AG09319 (cell line): ENCODE measurements at regions not wholly inside any gene's neighbourhood (a gene's known extent, or its start where the extent isn't known, plus 50 kb on each side); places are given as distances from the start of the nearest gene placed in this dataset.

Experiments used
- DNase-seq: peaks from one replicate; pipeline ENCODE4 v3.0.0-alpha.2; 2010; ENCODE audit warnings: low read depth; ENCODE audit errors: extremely low read depth
- TF ChIP-seq, protein P1 (sequence below): IDR thresholded peaks from 2 replicates; pipeline ENCODE4 v1.5.1; 2011; ENCODE audit warnings: low read depth, mild to moderate bottlenecking, inconsistent platforms, low read length, moderate library complexity

- DNase-seq: no peak
- TF ChIP-seq, protein P1, sequence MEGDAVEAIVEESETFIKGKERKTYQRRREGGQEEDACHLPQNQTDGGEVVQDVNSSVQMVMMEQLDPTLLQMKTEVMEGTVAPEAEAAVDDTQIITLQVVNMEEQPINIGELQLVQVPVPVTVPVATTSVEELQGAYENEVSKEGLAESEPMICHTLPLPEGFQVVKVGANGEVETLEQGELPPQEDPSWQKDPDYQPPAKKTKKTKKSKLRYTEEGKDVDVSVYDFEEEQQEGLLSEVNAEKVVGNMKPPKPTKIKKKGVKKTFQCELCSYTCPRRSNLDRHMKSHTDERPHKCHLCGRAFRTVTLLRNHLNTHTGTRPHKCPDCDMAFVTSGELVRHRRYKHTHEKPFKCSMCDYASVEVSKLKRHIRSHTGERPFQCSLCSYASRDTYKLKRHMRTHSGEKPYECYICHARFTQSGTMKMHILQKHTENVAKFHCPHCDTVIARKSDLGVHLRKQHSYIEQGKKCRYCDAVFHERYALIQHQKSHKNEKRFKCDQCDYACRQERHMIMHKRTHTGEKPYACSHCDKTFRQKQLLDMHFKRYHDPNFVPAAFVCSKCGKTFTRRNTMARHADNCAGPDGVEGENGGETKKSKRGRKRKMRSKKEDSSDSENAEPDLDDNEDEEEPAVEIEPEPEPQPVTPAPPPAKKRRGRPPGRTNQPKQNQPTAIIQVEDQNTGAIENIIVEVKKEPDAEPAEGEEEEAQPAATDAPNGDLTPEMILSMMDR: no peak
These were observed 515.3 kb upstream of the MEX3C start for GRCh38 chr18:51712821-51713220.

DNA sequence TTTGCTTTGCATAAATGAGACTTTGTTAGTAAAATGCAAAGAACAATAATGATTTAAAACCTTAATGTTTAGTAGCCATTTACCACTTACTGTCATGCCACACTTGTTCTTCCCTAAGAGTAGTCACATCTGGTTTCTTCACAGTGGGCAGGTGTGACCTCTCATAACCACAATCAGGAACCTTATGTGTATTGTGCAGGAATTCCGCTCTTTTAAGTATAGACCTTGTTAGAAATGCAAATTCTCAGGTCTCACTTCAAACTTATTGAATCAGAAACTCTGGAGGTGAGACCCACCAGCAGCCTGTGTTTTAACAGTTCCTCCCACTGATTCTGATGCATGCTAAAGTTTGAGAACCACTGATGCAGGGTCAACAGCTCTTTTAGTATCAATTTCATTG is 518.8 kb upstream of the MEX3C start:
- no peak for DNase-seq

GRCh38 chr18:51721388-51721787 is 523.9 kb upstream of the MEX3C start:
- no peak for DNase-seq
- TF ChIP-seq, protein P1: no peak

More for the DNA sequence above, 518.8 kb upstream of the MEX3C start:
- TF ChIP-seq, protein P1: no peak

GRCh38 chr18:51721996-51722395 is 524.5 kb upstream of the MEX3C start:
- TF ChIP-seq, protein P1: no peak
- no peak for DNase-seq

GRCh38 chr18:51724790-51725721 is 527.6 kb upstream of the MEX3C start:
- TF ChIP-seq, protein P1: no peak
- no peak for DNase-seq

GRCh38 chr18:51726614-51727013 is 529.1 kb upstream of the MEX3C start:
- TF ChIP-seq, protein P1: no peak
- DNase-seq: no peak

DNA sequence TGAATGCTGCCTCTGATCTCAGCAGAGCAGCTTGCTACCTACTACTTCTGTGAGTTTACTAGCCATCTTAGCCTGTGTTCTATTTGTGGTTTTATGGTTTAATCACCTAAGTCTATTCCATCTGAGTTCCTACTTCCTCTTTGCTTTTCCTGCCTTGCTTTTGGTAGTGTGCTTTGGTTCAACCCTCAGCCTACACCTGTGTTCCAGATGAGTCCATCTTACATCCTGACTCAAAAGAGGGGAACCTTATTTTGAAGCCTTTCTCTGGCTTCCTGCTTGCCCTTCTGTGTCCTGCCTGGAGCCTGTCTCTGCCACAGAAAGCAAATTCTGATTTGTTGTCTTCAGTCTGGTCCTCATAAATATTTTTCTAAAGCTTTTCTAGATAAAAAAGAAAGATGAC is 530.3 kb upstream of the MEX3C start:
- no peak for DNase-seq
- TF ChIP-seq, protein P1: no peak
